ENCODE measurements at regions not wholly inside any gene's neighbourhood (a gene's known extent, or its start where the extent isn't known, plus 50 kb on each side); places are given as distances from the start of the nearest gene placed in this dataset.

GRCh38 chr4:112901962-112902411, 147.5 kb upstream of the ANK2 start:
- intact Hi-C loops (cut with micrococcal nuclease), result no loop called here
- POLR2A ChIA-PET, result interaction anchor here (0.7 kb wide), 1 partner anchor 8 kb away, joined by 3 read pairs; no protein-coding TSS in a partner anchor
- TF ChIP-seq CHD2 (IDR thresholded peaks at IDR 0.05; ENCODE audit: low read depth, low read length) (no peak), RBM22 (IDR thresholded peaks at IDR 0.05; ENCODE audit: low read depth, low read length, poor library complexity, severe bottlenecking) (no peak), THAP12 (CRISPR knock-in tag; IDR thresholded peaks at IDR 0.05) (no peak), ZNF165 (CRISPR knock-in tag; IDR thresholded peaks at IDR 0.05; ENCODE audit: borderline replicate concordance) (no peak), ZNF24 (IDR thresholded peaks at IDR 0.05) (no peak), PKNOX1 (IDR thresholded peaks at IDR 0.05) (no peak), STAT6 (CRISPR knock-in tag; IDR thresholded peaks at IDR 0.05) (no peak), ZBTB49 (CRISPR knock-in tag; IDR thresholded peaks at IDR 0.05; ENCODE audit: borderline replicate concordance) (no peak), IFI16 (CRISPR knock-in tag; IDR thresholded peaks at IDR 0.05) (no peak), ZHX1 (conservative IDR thresholded peaks at IDR 0.05; ENCODE audit: low read length) (no peak), KLF13 (tag; IDR thresholded peaks at IDR 0.05; ENCODE audit: borderline replicate concordance, low read depth) (no peak), MEF2D (tag; conservative IDR thresholded peaks at IDR 0.05; ENCODE audit: low read depth) (no peak)

More at GRCh38 chr4:112901962-112902411, 147.5 kb upstream of the ANK2 start:
- Histone ChIP-seq H3K9me3 (replicated peaks; ENCODE audit: control insufficient read depth, insufficient read depth, low read depth, low read length) (no peaks in the 10 kb centered on the region), H2AFZ (ENCODE audit: low read depth, low read length) (no peak overlapping the region), H3K36me3 (ENCODE audit: control insufficient read depth, insufficient read depth, low read length) (no peaks in the 10 kb centered on the region), H3K9me1 (ENCODE audit: control insufficient read depth, insufficient read depth, low read length) (no peaks in the 10 kb centered on the region), H3K9ac (ENCODE audit: insufficient read depth in 1 of 2, low read depth in 2 of 2, low read length in 2 of 2) (no peak overlapping the region), H3K27ac (ENCODE audit: extremely low read depth, low read depth, low read length) (no peak overlapping the region), H3K4me1 (replicated peaks in 1 of 2; ENCODE audit: control insufficient read depth in 2 of 2, insufficient read depth in 2 of 2, low read length in 2 of 2) (no peaks in the 10 kb centered on the region), H3K27me3 (ENCODE audit: control insufficient read depth in 2 of 2, insufficient read depth in 2 of 2, low read length in 2 of 2) (no peaks in the 10 kb centered on the region), H4K20me1 (replicated peaks; ENCODE audit: control insufficient read depth, insufficient read depth, low read length) (no peaks in the 10 kb centered on the region), H3K4me3 (no peak overlapping the region), H3K4me2 (ENCODE audit: insufficient read depth, low read length) (no peak overlapping the region), H3K79me2 (ENCODE audit: control insufficient read depth, insufficient read depth, low read length) (no peaks in the 10 kb centered on the region)
- CTCF ChIA-PET (ENCODE audit: low intra/inter-chr PET ratio), result no interaction called here
- in situ Hi-C loops (cut with MboI), result no loop called here
- FAIRE-seq (no peak), ATAC-seq (no peak), DNase-seq (ENCODE audit: extremely low read depth in 1 of 4, low spot score in 3 of 4) (no peak)
- WGBS (ENCODE audit: insufficient coverage, low coverage, missing lambda C conversion rate), result 0% methylated on average over 1 of the region's 1 CpG
- no TSS peak for BruUV-seq (replicated peaks)
